ENCODE measurements at regions not wholly inside any gene's neighbourhood (a gene's known extent, or its start where the extent isn't known, plus 50 kb on each side); places are given as distances from the start of the nearest gene placed in this dataset.

DNA sequence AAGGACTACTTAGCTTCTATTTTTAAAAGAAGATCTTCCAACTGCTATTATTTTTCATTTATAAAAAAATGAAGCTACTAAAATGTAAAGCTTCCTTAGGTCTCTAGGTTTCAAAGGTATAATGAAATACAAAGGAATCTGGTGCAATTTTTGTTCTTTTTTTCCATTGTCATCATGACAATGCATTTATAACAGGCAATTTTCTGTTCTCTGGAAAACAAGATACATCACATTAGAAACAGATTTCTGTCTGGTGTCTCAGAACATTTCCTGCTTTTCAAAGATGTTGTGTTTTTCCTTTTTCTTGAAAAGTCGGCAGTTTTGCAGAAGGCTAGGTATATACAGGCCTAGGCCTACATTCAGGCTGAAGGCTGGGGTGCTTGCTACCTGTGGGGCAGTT is 63.6 kb upstream of the ATP8A1 start:
- H3K4me3 ChIP-seq (ENCODE audit: low read depth, low read length) = no peak overlapping the region
- no peak for TF ChIP-seq CTCF (IDR thresholded peaks at IDR 0.05; ENCODE audit: borderline replicate concordance, insufficient read depth, low read depth, low read length)

DNA sequence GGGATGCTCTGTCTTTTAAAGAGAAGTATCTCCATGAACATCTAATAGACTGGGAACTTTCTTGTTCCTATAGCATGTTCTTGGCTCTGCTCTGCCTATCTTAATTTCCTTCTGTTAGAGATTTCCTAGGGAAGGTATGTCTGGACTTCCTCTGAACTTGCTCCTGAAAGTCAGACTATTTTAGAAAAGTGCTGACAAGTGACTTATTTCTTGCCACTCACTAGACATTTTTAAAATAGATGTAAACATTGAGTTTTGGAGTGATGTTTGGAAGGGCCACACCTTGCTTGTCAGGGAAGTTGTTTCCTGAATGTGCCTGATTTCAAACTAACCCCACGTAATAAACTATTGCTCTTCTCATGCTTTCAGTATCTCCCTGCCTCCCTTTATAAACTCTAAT is 62.4 kb upstream of the ATP8A1 start:
- no peak for TF ChIP-seq CTCF (IDR thresholded peaks at IDR 0.05; ENCODE audit: borderline replicate concordance, insufficient read depth, low read depth, low read length)
- H3K4me3 ChIP-seq (ENCODE audit: low read depth, low read length) = no peak overlapping the region

DNA sequence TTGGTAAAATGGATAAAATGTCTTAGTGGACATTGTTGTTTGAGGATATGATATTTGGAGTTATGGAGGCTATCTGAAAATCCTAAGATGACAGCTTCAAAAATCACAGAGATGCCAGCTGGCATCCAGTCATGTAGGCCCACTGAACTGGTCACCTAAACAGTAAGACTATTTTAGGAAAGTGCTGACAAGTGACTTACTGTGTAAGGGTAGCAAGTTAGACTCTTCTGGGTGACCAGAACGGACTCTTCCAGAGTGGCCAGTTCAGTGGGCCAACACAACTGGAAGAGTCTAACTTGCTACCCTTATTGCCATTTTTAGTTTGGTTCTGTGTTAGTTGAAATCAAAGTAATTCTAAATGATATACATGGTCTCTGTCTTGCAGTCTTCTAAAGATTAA is 61.4 kb upstream of the ATP8A1 start:
- TF ChIP-seq CTCF (IDR thresholded peaks at IDR 0.05; ENCODE audit: borderline replicate concordance, insufficient read depth, low read depth, low read length) = no peak
- no peak overlapping the region for H3K4me3 ChIP-seq (ENCODE audit: low read depth, low read length)

DNA sequence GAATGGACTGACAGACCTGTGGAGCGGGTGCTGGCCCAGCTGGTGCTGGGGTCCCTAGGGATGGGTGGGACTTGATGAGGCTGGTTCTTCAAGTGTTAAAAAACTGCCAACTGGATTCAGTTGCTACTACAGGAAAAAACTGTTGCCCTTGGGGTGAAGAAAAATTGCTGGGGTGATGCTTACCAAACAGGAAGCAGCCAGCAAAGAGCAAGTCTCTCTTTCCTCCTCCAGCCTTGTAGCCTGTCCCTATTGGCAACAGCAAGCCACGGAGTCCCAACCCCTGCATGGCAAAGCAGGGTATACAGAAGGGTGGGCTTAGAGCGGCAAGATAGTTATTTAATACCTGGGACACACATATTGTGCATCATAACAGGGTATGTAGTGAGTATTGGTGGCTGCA is 60.1 kb upstream of the ATP8A1 start:
- H3K4me3 ChIP-seq (ENCODE audit: low read depth, low read length) = no peak overlapping the region
- no peak for TF ChIP-seq CTCF (IDR thresholded peaks at IDR 0.05; ENCODE audit: borderline replicate concordance, insufficient read depth, low read depth, low read length)

GRCh38 chr4:42715807-42716482 is 59.0 kb upstream of the ATP8A1 start:
- TF ChIP-seq CTCF (IDR thresholded peaks at IDR 0.05; ENCODE audit: borderline replicate concordance, insufficient read depth, low read depth, low read length) = no peak
- H3K4me3 ChIP-seq (ENCODE audit: low read depth, low read length) = no peak overlapping the region

DNA sequence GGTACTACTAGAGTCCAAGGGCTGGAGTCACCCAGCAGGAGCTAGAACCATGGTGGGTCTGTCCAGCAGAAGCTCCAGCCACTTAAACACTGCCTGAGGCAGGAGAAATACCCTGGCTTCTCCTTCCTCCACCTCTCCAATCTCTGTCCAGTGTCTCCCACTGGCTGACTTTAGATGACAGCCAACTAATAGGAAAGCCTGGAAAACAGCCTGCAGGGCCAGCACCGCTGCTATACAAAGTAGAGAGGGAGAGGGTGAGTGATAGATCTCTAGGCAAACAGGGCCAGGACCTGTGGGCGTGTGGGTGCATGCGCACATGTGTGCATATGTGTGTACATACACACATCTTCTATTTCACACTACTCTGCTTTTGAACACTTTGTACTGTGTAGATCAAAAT is 56.5 kb upstream of the ATP8A1 start:
- no peak for TF ChIP-seq CTCF (IDR thresholded peaks at IDR 0.05; ENCODE audit: borderline replicate concordance, insufficient read depth, low read depth, low read length)
- H3K4me3 ChIP-seq (ENCODE audit: low read depth, low read length) = no peak overlapping the region

DNA sequence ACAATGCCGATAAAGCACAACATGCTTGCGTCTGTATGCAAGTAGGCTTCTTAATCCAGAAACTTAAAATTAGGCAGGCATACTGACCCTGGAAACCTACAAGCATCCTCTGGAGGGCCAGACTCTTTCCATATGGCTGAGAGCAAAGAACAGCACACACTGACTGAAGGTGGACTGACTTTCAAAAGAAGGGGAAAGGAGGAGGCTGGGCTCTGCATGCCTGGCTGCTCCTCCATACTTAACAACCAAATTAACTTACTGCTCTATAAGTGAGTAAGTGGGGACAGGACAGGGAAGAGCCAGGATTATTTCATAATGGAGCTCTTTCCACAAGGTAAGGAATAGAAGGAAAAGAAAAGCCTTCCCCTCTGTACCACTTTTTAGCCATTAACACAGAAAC is 55.9 kb upstream of the ATP8A1 start:
- TF ChIP-seq CTCF (IDR thresholded peaks at IDR 0.05; ENCODE audit: borderline replicate concordance, insufficient read depth, low read depth, low read length) = no peak
- H3K4me3 ChIP-seq (ENCODE audit: low read depth, low read length) = no peak overlapping the region
